Iris pigment epithelial cell (primary cell): ENCODE measurements at regions not wholly inside any gene's neighbourhood (a gene's known extent, or its start where the extent isn't known, plus 50 kb on each side); places are given as distances from the start of the nearest gene placed in this dataset.

ENCODE experiments used
- DNase-seq: peaks from one replicate; pipeline ENCODE4 v3.0.0-alpha.2; 2011; ENCODE audit warnings: low read depth

- DNase-seq = peak; percentile 51
Measured at GRCh38 chr3:178059119-178059518, 477.1 kb upstream of the KCNMB2 start.

- no peak for DNase-seq
Measured at GRCh38 chr3:178059836-178060235, 476.4 kb upstream of the KCNMB2 start.

- DNase-seq = peak; percentile 46
Measured at GRCh38 chr3:178060407-178060806, 475.8 kb upstream of the KCNMB2 start.

GRCh38 chr3:178062126-178062525, 474.1 kb upstream of the KCNMB2 start:
- no peak for DNase-seq

GRCh38 chr3:178063461-178063860, 472.8 kb upstream of the KCNMB2 start:
- DNase-seq = peak; percentile 65

GRCh38 chr3:178067721-178068120, 468.5 kb upstream of the KCNMB2 start:
- peak; percentile 43 for DNase-seq

GRCh38 chr3:178072391-178073305, 463.6 kb upstream of the KCNMB2 start:
- DNase-seq = peak; percentile 41

- no peak for DNase-seq
Measured at GRCh38 chr3:178073366-178073765, 462.9 kb upstream of the KCNMB2 start.

GRCh38 chr3:178075344-178075743, 460.9 kb upstream of the KCNMB2 start:
- no peak for DNase-seq

GRCh38 chr3:178078953-178079352, 457.3 kb upstream of the KCNMB2 start:
- peak; percentile 70 for DNase-seq

GRCh38 chr3:178079966-178080365, 456.3 kb upstream of the KCNMB2 start:
- no peak for DNase-seq

- no peak for DNase-seq
Measured at GRCh38 chr3:178082326-178082906, 453.8 kb upstream of the KCNMB2 start.

GRCh38 chr3:178083906-178084866, 452.1 kb upstream of the KCNMB2 start:
- peak; percentile 58 for DNase-seq

GRCh38 chr3:178084938-178085816, 451.1 kb upstream of the KCNMB2 start:
- peak; percentile 95 for DNase-seq

- no peak for DNase-seq
Measured at GRCh38 chr3:178085817-178086123, 450.5 kb upstream of the KCNMB2 start.

GRCh38 chr3:178086144-178086825, 450.0 kb upstream of the KCNMB2 start:
- DNase-seq = no peak

- no peak for DNase-seq
Measured at GRCh38 chr3:178087376-178087775, 448.9 kb upstream of the KCNMB2 start.

GRCh38 chr3:178088963-178089362, 447.3 kb upstream of the KCNMB2 start:
- no peak for DNase-seq

- no peak for DNase-seq
Measured at GRCh38 chr3:178090899-178091298, 445.3 kb upstream of the KCNMB2 start.

GRCh38 chr3:178095522-178095921, 440.7 kb upstream of the KCNMB2 start:
- no peak for DNase-seq

- DNase-seq = no peak
Measured at GRCh38 chr3:178096955-178097354, 439.3 kb upstream of the KCNMB2 start.
